Loucy (cell line): ENCODE measurements at regions not wholly inside any gene's neighbourhood (a gene's known extent, or its start where the extent isn't known, plus 50 kb on each side); places are given as distances from the start of the nearest gene placed in this dataset.

Source experiments
- EZH2phosphoT487 ChIP-seq: fragments of 200-600 bp; IDR thresholded peaks from 2 replicates; pipeline ENCODE4 v1.6.1; 2018; ENCODE audit warnings: antibody characterized with exemption, mild to moderate bottlenecking, moderate library complexity, borderline replicate concordance
- TF ChIP-seq, protein P1 (sequence below): fragments of 200-600 bp; sonication (generic); conservative IDR thresholded peaks from 2 replicates; pipeline ENCODE4 v1.5.1; 2014; ENCODE audit warnings: mild to moderate bottlenecking, antibody characterized with exemption, low read length

DNA sequence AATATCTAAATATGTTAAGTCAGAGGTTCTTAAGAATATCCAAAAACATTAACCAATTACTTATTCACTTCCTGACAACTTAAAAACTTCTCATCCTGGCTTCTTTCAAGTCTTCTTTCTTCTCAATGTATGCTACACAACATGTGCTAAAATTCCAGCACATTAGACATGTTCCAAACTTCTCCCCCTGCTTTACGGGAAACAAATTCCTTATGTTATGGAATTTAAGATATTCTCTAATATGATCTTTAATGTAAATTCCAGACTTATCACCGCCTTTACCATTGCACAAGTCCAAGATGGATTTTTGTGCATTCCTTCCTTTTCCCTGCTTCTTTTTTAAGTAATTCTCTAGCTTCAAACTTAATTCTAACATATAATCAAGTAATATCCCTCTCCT is 964.5 kb upstream of the CHORDC1 start:
- TF ChIP-seq, protein P1, sequence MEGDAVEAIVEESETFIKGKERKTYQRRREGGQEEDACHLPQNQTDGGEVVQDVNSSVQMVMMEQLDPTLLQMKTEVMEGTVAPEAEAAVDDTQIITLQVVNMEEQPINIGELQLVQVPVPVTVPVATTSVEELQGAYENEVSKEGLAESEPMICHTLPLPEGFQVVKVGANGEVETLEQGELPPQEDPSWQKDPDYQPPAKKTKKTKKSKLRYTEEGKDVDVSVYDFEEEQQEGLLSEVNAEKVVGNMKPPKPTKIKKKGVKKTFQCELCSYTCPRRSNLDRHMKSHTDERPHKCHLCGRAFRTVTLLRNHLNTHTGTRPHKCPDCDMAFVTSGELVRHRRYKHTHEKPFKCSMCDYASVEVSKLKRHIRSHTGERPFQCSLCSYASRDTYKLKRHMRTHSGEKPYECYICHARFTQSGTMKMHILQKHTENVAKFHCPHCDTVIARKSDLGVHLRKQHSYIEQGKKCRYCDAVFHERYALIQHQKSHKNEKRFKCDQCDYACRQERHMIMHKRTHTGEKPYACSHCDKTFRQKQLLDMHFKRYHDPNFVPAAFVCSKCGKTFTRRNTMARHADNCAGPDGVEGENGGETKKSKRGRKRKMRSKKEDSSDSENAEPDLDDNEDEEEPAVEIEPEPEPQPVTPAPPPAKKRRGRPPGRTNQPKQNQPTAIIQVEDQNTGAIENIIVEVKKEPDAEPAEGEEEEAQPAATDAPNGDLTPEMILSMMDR: no peak
- no peak for TF ChIP-seq EZH2phosphoT487
